ENCODE measurements at regions not wholly inside any gene's neighbourhood (a gene's known extent, or its start where the extent isn't known, plus 50 kb on each side); places are given as distances from the start of the nearest gene placed in this dataset.

DNA sequence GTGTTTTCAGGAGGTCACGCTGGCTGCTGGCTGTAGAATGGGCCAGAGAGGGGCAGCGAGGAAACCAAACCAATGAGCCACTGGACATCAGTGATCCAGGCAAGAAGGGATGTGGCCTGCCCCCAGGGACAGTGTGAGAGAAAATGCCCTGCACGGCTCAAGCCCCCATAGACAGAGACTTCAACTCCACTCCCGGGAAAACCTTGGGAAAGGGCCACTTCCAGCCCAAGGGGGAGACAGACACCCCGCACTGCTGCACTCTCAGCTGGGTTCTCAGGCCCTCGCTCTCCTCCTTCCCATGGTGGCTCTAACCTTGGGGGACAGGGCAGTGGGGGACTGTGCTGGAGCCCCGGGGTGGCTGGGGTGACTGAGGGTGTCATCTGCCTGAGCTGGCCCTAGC, 172.0 kb downstream of the KATNAL1 start:
- TF ChIP-seq, protein P1, sequence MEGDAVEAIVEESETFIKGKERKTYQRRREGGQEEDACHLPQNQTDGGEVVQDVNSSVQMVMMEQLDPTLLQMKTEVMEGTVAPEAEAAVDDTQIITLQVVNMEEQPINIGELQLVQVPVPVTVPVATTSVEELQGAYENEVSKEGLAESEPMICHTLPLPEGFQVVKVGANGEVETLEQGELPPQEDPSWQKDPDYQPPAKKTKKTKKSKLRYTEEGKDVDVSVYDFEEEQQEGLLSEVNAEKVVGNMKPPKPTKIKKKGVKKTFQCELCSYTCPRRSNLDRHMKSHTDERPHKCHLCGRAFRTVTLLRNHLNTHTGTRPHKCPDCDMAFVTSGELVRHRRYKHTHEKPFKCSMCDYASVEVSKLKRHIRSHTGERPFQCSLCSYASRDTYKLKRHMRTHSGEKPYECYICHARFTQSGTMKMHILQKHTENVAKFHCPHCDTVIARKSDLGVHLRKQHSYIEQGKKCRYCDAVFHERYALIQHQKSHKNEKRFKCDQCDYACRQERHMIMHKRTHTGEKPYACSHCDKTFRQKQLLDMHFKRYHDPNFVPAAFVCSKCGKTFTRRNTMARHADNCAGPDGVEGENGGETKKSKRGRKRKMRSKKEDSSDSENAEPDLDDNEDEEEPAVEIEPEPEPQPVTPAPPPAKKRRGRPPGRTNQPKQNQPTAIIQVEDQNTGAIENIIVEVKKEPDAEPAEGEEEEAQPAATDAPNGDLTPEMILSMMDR (IDR thresholded peaks at IDR 0.05; ENCODE audit: insufficient read depth, low read depth, low read length, missing control alignments), result no peak
- no peak for DNase-seq (ENCODE audit: low read depth)
- no peak overlapping the region for H3K4me3 ChIP-seq (ENCODE audit: low read length)

DNA sequence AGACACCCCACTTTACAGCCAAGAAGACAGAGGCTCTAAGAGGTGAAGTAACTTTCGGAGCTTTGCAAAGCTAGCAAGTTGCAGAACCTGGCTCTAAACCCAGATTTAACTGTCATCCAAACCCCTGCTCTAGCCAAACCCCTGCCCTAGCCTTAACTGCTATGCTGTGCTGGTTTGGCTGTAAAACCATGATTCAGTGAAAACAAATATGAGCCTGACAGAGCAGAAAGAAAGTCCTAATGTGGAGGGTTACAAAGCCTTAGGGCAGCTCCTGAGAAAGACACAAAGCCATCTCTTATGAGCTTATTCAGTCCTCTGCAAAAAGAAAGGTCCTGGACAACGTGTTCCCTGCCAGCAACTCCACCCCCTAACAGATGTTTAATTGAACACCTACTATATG, 172.8 kb downstream of the KATNAL1 start:
- no peak for DNase-seq (ENCODE audit: low read depth)
- TF ChIP-seq, protein P1 (IDR thresholded peaks at IDR 0.05; ENCODE audit: insufficient read depth, low read depth, low read length, missing control alignments), result no peak
- H3K4me3 ChIP-seq (ENCODE audit: low read length), result no peak overlapping the region

DNA sequence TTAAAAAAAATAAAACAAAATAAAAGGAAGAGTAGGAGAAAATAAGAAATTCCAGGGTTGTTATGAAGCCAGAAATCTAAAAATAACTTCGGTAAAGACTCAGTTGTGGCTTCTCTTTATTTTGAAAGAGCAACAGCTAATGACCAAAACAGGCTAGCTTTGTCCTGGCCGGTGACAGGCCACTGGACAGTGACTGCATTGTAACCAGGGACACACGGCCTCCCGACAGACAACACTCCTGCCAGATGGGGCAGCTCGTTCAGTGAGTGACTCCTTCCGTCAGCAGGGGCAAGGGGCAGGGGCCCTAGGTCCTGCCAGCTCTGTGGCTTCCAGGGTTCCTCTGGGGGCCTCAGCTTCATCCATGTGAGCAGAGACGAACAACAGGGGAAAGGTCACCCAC, 173.4 kb downstream of the KATNAL1 start:
- H3K4me3 ChIP-seq (ENCODE audit: low read length), result no peak overlapping the region
- no peak for DNase-seq (ENCODE audit: low read depth)
- TF ChIP-seq, protein P1 (IDR thresholded peaks at IDR 0.05; ENCODE audit: insufficient read depth, low read depth, low read length, missing control alignments), result no peak

DNA sequence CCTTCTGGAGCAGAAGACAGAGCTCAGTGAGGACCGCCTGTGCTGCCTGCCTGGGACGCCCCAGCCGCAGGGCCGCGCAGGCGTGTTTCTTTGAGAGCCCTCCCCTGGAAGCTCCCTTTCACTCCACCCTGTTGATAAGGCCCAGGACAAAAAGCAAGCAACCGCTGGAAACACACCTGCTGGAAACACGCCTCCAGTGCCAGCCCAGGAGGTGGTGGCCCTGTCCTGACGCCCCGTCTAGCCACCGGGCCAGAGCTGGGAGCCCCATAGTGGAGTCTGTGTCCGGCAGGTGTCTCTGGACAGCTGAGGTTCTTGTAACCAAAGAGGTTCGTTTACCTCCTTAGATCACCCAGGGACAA, 173.8 kb downstream of the KATNAL1 start:
- TF ChIP-seq, protein P1 (IDR thresholded peaks at IDR 0.05; ENCODE audit: insufficient read depth, low read depth, low read length, missing control alignments), result no peak
- DNase-seq (ENCODE audit: low read depth), result no peak
- no peak overlapping the region for H3K4me3 ChIP-seq (ENCODE audit: low read length)

DNA sequence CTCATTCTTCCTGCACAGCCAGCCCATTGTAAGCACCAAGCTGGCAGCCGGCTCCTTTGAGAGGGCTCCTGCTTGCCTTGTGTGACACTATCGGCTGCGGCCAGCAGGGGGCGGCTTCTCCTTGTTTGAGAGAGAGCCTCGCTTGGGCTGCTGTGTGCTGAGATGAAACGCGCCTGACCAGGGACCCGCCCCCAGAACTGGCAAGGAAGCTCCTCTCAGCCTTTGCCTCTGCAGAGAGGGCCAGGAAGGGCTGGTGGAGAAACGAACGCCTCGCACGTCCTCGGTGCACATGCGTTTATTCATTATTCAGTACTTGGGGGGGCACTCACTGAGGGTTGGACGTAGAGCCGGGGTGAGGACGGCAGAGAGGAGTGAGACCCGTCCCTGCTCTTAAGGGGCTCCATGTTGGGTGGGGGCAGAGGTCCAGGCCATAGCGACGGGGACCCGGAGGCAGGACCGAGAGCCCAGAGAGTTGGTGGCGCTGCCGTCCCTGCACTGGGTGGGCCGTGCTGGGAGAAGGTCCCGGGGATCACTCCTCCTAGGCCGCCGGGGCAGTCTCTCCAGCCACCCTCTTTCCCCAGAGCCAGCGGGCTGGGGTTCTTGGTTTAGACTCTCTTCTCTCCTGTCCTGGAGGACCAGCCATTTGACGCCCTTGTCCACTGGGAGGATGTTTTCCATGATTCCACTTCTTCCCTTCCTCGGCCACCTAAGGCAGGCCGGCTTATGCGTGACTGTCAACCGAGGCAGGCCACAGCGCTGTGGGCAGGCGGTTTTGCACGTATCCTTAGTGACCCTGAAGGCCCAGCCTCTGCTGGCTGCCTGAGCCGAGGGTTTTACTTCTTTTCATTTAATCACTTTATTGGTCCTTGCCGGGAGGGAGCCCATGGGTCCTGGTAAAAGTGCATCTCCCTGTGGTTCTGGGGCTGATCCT, 174.5 kb downstream of the KATNAL1 start:
- peak; percentile 89 for DNase-seq (ENCODE audit: low read depth)
- TF ChIP-seq, protein P1 (IDR thresholded peaks at IDR 0.05; ENCODE audit: insufficient read depth, low read depth, low read length, missing control alignments), result peak; percentile 90
- H3K4me3 ChIP-seq (ENCODE audit: low read length), result no peak overlapping the region

DNA sequence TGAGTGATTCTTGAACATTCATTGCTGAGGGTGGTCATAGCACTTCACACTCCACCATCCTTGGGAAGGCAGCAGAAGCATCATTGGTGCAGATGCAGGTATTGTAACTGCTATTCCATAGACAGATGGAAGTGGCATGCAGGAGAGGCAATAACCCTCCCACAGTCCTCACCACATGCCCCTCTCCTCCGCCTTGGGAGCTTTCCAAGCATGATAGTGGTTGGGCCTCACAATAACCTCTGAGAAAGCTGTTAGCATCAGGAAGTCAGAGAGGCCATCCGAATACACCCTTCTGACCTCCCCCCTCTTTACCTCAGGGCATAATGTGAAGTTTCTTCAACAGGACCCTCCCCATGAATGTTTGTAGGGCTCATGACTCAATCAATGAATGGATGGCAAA, 177.9 kb downstream of the KATNAL1 start:
- H3K4me3 ChIP-seq (ENCODE audit: low read length), result no peak overlapping the region
- DNase-seq (ENCODE audit: low read depth), result no peak
- TF ChIP-seq, protein P1 (IDR thresholded peaks at IDR 0.05; ENCODE audit: insufficient read depth, low read depth, low read length, missing control alignments), result no peak

DNA sequence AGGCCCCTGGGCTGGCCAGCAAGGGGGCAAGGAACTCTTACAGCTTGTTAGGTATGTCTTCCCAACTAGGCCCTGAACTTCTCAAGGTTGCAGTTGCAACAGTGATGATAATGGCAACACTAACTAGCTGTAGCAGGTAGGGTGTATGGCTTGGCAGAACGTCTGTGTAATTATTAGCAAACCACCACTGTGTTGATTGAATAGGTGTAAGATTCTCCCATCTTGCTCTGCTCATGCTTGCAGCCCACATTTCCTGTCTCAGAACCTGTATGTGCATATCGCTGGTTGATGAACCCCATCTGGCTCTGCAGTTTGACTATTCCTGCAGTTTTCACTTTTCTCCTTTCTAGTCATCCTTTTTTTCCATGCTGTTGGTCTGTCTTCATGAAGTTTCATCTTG, 178.8 kb downstream of the KATNAL1 start:
- no peak for DNase-seq (ENCODE audit: low read depth)
- H3K4me3 ChIP-seq (ENCODE audit: low read length), result no peak overlapping the region
- TF ChIP-seq, protein P1 (IDR thresholded peaks at IDR 0.05; ENCODE audit: insufficient read depth, low read depth, low read length, missing control alignments), result no peak

Data from epithelial cell of esophagus (primary cell).